ENCODE measurements at regions not wholly inside any gene's neighbourhood (a gene's known extent, or its start where the extent isn't known, plus 50 kb on each side); places are given as distances from the start of the nearest gene placed in this dataset.
"Not testable (repeated sequence)": the region's sequence is repeated elsewhere in the genome, so short reads cannot be mapped to it uniquely, and the experiment has no call there.

GRCh38 chr12:11984417-11984816 lies 86.3 kb upstream of the BCL2L14 start:
- Histone ChIP-seq H3K4me2 (ENCODE audit: low read length) (no peak overlapping the region), H3K4me3 (ENCODE audit: low read depth, low read length) (no peak overlapping the region), H3K9me3 (ENCODE audit: control insufficient read depth, low read length) (no peaks in the 10 kb centered on the region), H3K36me3 (ENCODE audit: control insufficient read depth, insufficient read depth, low read length) (no peaks in the 10 kb centered on the region), H3K27ac (no peak overlapping the region), H2AFZ (no peak overlapping the region), H3K4me1 (no peaks in the 10 kb centered on the region), H3K79me2 (no peaks in the 10 kb centered on the region), H3K9ac (no peak overlapping the region), H3K27me3 (ENCODE audit: control insufficient read depth, insufficient read depth, low read length) (no peaks in the 10 kb centered on the region)
- TF ChIP-seq CTCF (IDR thresholded peaks at IDR 0.05) = no peak

GRCh38 chr12:11986165-11986564 lies 84.6 kb upstream of the BCL2L14 start:
- no peaks in the 10 kb centered on the region for H3K9me3 ChIP-seq (ENCODE audit: control insufficient read depth, low read length)
- no peak overlapping the region for H2AFZ ChIP-seq
- H3K27me3 ChIP-seq (ENCODE audit: control insufficient read depth, insufficient read depth, low read length) = no peaks in the 10 kb centered on the region
- H3K9ac ChIP-seq = no peak overlapping the region
- no peaks in the 10 kb centered on the region for H3K79me2 ChIP-seq
- H3K4me2 ChIP-seq (ENCODE audit: low read length) = no peak overlapping the region
- H3K36me3 ChIP-seq (ENCODE audit: control insufficient read depth, insufficient read depth, low read length) = no peaks in the 10 kb centered on the region
- no peak overlapping the region for H3K4me3 ChIP-seq (ENCODE audit: low read depth, low read length)
- TF ChIP-seq CTCF (IDR thresholded peaks at IDR 0.05) = no peak
- H3K27ac ChIP-seq = no peak overlapping the region
- H3K4me1 ChIP-seq = no peaks in the 10 kb centered on the region

- H2AFZ ChIP-seq = no peak overlapping the region
- H3K27me3 ChIP-seq (ENCODE audit: control insufficient read depth, insufficient read depth, low read length) = no peaks in the 10 kb centered on the region
- H3K27ac ChIP-seq = no peak overlapping the region
- no peak for TF ChIP-seq CTCF (IDR thresholded peaks at IDR 0.05)
- no peaks in the 10 kb centered on the region for H3K79me2 ChIP-seq
- H3K4me3 ChIP-seq (ENCODE audit: low read depth, low read length) = no peak overlapping the region
- no peaks in the 10 kb centered on the region for H3K36me3 ChIP-seq (ENCODE audit: control insufficient read depth, insufficient read depth, low read length)
- no peak overlapping the region for H3K4me2 ChIP-seq (ENCODE audit: low read length)
- no peak overlapping the region for H3K9ac ChIP-seq
- no peaks in the 10 kb centered on the region for H3K4me1 ChIP-seq
- H3K9me3 ChIP-seq (ENCODE audit: control insufficient read depth, low read length) = no peaks in the 10 kb centered on the region
Measured at GRCh38 chr12:11987901-11988300, 82.8 kb upstream of the BCL2L14 start.

DNA sequence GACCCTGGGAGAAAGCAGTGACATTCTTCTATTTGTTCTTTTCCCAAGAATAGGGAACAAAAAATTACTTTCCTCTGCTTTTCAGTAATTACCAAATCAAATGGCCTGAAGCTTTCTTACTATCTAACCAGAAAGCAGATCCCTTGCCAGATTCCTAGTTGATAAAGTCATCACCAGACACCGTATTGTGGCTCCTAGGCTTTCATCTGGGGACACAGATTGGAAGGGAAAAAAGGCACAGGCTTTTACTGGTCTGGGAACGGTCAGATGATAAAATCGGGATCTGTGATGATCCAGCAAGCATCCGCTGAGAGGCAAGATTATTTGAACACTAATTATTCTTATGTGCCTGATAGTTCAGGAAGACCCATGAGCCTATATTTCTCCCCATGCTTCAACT lies 79.1 kb upstream of the BCL2L14 start:
- H3K9ac ChIP-seq = no peak overlapping the region
- H3K4me2 ChIP-seq (ENCODE audit: low read length) = no peak overlapping the region
- H3K27ac ChIP-seq = no peak overlapping the region
- no peaks in the 10 kb centered on the region for H3K4me1 ChIP-seq
- H3K27me3 ChIP-seq (ENCODE audit: control insufficient read depth, insufficient read depth, low read length) = no peaks in the 10 kb centered on the region
- no peaks in the 10 kb centered on the region for H3K79me2 ChIP-seq
- no peak for TF ChIP-seq CTCF (IDR thresholded peaks at IDR 0.05)
- no peak overlapping the region for H2AFZ ChIP-seq
- H3K4me3 ChIP-seq (ENCODE audit: low read depth, low read length) = no peak overlapping the region
- no peaks in the 10 kb centered on the region for H3K36me3 ChIP-seq (ENCODE audit: control insufficient read depth, insufficient read depth, low read length)
- no peaks in the 10 kb centered on the region for H3K9me3 ChIP-seq (ENCODE audit: control insufficient read depth, low read length)

- Histone ChIP-seq H3K9ac (no peak overlapping the region), H3K4me1 (no peaks in the 10 kb centered on the region), H3K79me2 (no peaks in the 10 kb centered on the region), H3K27ac (no peak overlapping the region), H3K27me3 (ENCODE audit: control insufficient read depth, insufficient read depth, low read length) (no peaks in the 10 kb centered on the region), H3K4me2 (ENCODE audit: low read length) (no peak overlapping the region), H3K36me3 (ENCODE audit: control insufficient read depth, insufficient read depth, low read length) (no peaks in the 10 kb centered on the region), H2AFZ (no peak overlapping the region), H3K4me3 (ENCODE audit: low read depth, low read length) (no peak overlapping the region), H3K9me3 (ENCODE audit: control insufficient read depth, low read length) (no peaks in the 10 kb centered on the region)
- TF ChIP-seq CTCF (IDR thresholded peaks at IDR 0.05) = no peak
Measured at GRCh38 chr12:11992515-11992914, 78.2 kb upstream of the BCL2L14 start.

DNA sequence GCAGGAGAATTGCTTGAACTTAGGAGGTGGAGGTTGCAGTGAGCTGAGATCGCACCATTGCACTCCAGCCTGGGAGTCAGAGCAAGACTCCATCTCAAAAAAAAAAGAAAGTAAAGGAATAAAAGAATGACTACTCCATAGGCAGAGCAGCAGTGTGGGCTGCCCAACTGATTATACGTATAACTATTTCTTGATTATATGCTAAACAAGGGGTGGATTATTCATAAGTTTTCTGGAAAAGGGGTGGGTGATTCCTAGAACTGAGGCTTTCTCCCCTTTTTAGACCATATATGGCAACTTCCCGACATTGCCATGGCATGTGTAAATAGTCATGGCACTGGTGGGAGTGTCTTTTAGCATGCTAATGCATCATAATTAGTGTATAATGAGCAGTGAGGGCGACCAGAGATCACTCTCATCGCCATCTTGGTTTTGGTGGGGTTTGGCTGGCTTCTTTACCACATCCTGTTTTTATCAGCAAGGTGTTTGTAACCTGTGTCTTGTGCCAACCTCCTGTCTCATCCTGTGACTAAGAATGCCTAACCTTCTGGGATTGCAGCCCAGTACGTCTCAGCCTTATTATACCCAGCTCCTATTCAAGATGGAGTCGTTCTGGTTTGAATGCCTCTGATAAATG lies 72.3 kb upstream of the BCL2L14 start:
- H3K4me1 ChIP-seq; H3K27me3 ChIP-seq (ENCODE audit: control insufficient read depth, insufficient read depth, low read length); H3K36me3 ChIP-seq (ENCODE audit: control insufficient read depth, insufficient read depth, low read length); H3K79me2 ChIP-seq; H3K9ac ChIP-seq; H3K27ac ChIP-seq; H3K4me2 ChIP-seq (ENCODE audit: low read length); H3K4me3 ChIP-seq (ENCODE audit: low read depth, low read length); H2AFZ ChIP-seq; H3K9me3 ChIP-seq (ENCODE audit: control insufficient read depth, low read length): not testable (repeated sequence)

All from parathyroid adenoma (tissue), 2 donors.